HEK293 (cell line): ENCODE measurements at regions not wholly inside any gene's neighbourhood (a gene's known extent, or its start where the extent isn't known, plus 50 kb on each side); places are given as distances from the start of the nearest gene placed in this dataset.
"Not testable (repeated sequence)": the region's sequence is repeated elsewhere in the genome, so short reads cannot be mapped to it uniquely, and the experiment has no call there.

Source experiments
- GLIS2 ChIP-seq: fragments of 450-650 bp; formaldehyde crosslinking; IDR thresholded peaks from 2 replicates; pipeline ENCODE4 v1.5.1; 2016; ENCODE audit warnings: missing biosample characterization, missing genetic modification characterization
- KLF1 ChIP-seq: fragments of 450-650 bp; formaldehyde crosslinking; IDR thresholded peaks from 2 replicates; pipeline ENCODE4 v1.5.1; 2016; ENCODE audit warnings: missing biosample characterization, missing genetic modification characterization
- KLF10 ChIP-seq: fragments of 450-650 bp; IDR thresholded peaks from 2 replicates; pipeline ENCODE4 v1.5.1; 2018; ENCODE audit warnings: missing biosample characterization, mild to moderate bottlenecking, missing genetic modification characterization
- KLF16 ChIP-seq: fragments of 450-650 bp; formaldehyde crosslinking; IDR thresholded peaks from 2 replicates; pipeline ENCODE4 v1.5.1; 2017; ENCODE audit warnings: missing biosample characterization, missing genetic modification characterization
- MEIS1 ChIP-seq: sonication (generic); formaldehyde crosslinking; IDR thresholded peaks from 2 replicates; pipeline ENCODE4 v1.8.1; 2022; ENCODE audit warnings: missing genetic modification reagents, mild to moderate bottlenecking, borderline replicate concordance
- TCF7L2 ChIP-seq: IDR thresholded peaks from 2 replicates; pipeline ENCODE4 v1.6.1; 2011; ENCODE audit warnings: low read depth, mild to moderate bottlenecking, inconsistent platforms, low read length, moderate library complexity, borderline replicate concordance
- TRIM28 ChIP-seq: IDR thresholded peaks from 2 replicates; pipeline ENCODE4 v1.6.1; 2011; ENCODE audit warnings: low read length, control low read depth, borderline replicate concordance
- ZBTB8A ChIP-seq: fragments of 450-650 bp; formaldehyde crosslinking; IDR thresholded peaks from 2 replicates; pipeline ENCODE4 v1.5.1; 2016; ENCODE audit warnings: missing biosample characterization, missing genetic modification characterization
- ZEB2 ChIP-seq: fragments of 450-650 bp; formaldehyde crosslinking; IDR thresholded peaks from 2 replicates; pipeline ENCODE4 v1.5.1; 2016; ENCODE audit warnings: missing biosample characterization, missing genetic modification characterization
- ZNF146 ChIP-seq: fragments of 450-650 bp; formaldehyde crosslinking; IDR thresholded peaks from 2 replicates; pipeline ENCODE4 v1.5.1; 2016; ENCODE audit warnings: missing biosample characterization, missing genetic modification characterization
- ZNF274 ChIP-seq, 2 experiments: fragments of 200-500 bp in 1 of 2; fragments of 450-650 bp in 1 of 2; sonication (Bioruptor generic) in 1 of 2; formaldehyde crosslinking in 1 of 2; IDR thresholded peaks; 2 replicates each; pipeline versions ENCODE4 v1.5.1 to v1.6.1; 2014 to 2016; ENCODE audit warnings: borderline replicate concordance in 1 of 2, inconsistent platforms in 1 of 2, low read length in 1 of 2, missing biosample characterization in 1 of 2, missing genetic modification characterization in 1 of 2
- ZNF626 ChIP-seq: fragments of 450-650 bp; sonication (Bioruptor Pico); formaldehyde crosslinking; IDR thresholded peaks from 2 replicates; pipeline ENCODE4 v1.5.1; 2018; ENCODE audit warnings: missing biosample characterization, missing genetic modification characterization, inconsistent platforms
- TF ChIP-seq, protein P1 (sequence below): fragments of 450-650 bp; formaldehyde crosslinking; IDR thresholded peaks from 2 replicates; pipeline ENCODE4 v1.5.1; 2016; ENCODE audit warnings: missing biosample characterization, missing genetic modification characterization
- TF ChIP-seq, protein P2 (sequence below): fragments of 450-650 bp; formaldehyde crosslinking; IDR thresholded peaks from 2 replicates; pipeline ENCODE4 v1.5.1; 2017; ENCODE audit warnings: missing biosample characterization, missing genetic modification characterization

DNA sequence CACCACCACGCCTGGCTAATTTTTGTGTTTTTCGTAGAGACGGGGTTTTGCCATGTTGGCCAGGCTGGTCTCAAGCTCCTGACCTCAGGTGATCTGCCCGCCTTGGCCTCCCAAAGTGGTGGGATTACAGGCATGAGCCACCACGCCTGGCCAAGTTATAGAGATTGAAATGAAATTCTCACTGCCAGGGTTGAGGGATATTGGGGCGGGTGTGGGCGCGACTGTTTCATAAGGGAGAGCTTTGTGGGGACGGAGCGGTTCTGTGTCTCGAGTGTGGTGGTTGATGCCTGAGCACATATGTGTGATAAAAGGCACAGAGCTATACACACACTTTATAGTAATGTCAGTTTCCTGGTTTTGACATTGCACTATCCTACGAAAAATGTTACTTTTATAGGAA, 361.0 kb upstream of the HS6ST1 start:
- TF ChIP-seq, protein P1, sequence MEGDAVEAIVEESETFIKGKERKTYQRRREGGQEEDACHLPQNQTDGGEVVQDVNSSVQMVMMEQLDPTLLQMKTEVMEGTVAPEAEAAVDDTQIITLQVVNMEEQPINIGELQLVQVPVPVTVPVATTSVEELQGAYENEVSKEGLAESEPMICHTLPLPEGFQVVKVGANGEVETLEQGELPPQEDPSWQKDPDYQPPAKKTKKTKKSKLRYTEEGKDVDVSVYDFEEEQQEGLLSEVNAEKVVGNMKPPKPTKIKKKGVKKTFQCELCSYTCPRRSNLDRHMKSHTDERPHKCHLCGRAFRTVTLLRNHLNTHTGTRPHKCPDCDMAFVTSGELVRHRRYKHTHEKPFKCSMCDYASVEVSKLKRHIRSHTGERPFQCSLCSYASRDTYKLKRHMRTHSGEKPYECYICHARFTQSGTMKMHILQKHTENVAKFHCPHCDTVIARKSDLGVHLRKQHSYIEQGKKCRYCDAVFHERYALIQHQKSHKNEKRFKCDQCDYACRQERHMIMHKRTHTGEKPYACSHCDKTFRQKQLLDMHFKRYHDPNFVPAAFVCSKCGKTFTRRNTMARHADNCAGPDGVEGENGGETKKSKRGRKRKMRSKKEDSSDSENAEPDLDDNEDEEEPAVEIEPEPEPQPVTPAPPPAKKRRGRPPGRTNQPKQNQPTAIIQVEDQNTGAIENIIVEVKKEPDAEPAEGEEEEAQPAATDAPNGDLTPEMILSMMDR (tag by site-specific recombination), result not testable (repeated sequence)
- not testable (repeated sequence) for TF ChIP-seq KLF10 (tag by site-specific recombination); KLF1; MEIS1 (CRISPR knock-in tag); ZNF626 (tag by site-specific recombination); TRIM28; ZNF274 (IDR thresholded peaks at IDR 0.05; ENCODE audit: low read length); ZNF274 (tag by site-specific recombination; IDR thresholded peaks at IDR 0.05; ENCODE audit: borderline replicate concordance); KLF16 (tag by site-specific recombination); GLIS2 (tag by site-specific recombination); TCF7L2; ZNF146 (tag by site-specific recombination); ZBTB8A (tag by site-specific recombination); ZEB2
- TF ChIP-seq, protein P2, sequence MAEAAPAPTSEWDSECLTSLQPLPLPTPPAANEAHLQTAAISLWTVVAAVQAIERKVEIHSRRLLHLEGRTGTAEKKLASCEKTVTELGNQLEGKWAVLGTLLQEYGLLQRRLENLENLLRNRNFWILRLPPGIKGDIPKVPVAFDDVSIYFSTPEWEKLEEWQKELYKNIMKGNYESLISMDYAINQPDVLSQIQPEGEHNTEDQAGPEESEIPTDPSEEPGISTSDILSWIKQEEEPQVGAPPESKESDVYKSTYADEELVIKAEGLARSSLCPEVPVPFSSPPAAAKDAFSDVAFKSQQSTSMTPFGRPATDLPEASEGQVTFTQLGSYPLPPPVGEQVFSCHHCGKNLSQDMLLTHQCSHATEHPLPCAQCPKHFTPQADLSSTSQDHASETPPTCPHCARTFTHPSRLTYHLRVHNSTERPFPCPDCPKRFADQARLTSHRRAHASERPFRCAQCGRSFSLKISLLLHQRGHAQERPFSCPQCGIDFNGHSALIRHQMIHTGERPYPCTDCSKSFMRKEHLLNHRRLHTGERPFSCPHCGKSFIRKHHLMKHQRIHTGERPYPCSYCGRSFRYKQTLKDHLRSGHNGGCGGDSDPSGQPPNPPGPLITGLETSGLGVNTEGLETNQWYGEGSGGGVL (tag by site-specific recombination), result not testable (repeated sequence)
